DMS53 treated with DMSO at 0.1 percent for 48 hours (cell line): ENCODE measurements at regions not wholly inside any gene's neighbourhood (a gene's known extent, or its start where the extent isn't known, plus 50 kb on each side); places are given as distances from the start of the nearest gene placed in this dataset.

ENCODE experiments used
- DNase-seq: peaks from one replicate; lab custom pipeline; 2025; ENCODE audit not compliant: unreplicated experiment; lab: John Stamatoyannopoulos, UW

GRCh38 chr4:163865010-163865409 is 370.5 kb downstream of the TMA16 start:
- DNase-seq: no peak

- no peak for DNase-seq
These were observed 372.3 kb downstream of the TMA16 start for GRCh38 chr4:163866728-163867315.

DNA sequence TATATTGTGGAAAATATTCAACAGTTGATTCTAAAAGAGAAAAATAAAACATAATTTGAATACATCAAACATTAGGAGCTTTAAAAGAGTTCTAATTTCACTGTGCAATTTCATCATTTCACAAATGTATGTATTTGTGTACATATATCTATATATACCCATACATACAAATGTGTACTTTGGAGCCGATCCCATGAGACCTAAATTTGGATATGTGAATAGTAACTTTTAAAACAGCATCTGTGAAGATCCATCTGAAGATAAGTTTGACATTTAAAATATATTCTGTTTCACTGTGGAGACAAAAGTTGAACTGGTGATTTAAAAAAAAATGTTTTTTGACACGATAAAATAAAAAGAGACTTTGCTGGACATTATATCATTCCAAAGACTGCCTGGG is 374.0 kb downstream of the TMA16 start:
- no peak for DNase-seq

GRCh38 chr4:163871078-163871477 is 376.6 kb downstream of the TMA16 start:
- DNase-seq: no peak

DNA sequence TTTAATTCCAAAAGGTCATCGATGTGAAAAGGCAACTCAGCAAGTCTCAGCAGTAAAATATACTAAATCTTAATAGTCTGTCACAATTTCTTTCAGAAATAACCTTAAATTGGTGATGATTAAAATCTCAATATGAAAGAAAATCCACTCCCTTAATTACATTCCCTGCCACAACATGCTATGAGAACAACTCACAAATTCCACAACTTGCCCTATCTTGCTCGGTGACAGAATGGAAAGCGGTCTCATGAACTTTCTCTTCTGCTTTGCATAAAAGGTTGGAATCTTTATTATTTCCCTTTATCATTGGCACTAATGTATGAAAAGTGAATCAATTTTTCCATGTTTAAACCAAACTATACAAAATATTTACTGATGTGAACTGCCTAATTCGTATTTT is 380.8 kb downstream of the TMA16 start:
- no peak for DNase-seq

GRCh38 chr4:163878336-163879121 is 384.0 kb downstream of the TMA16 start:
- no peak for DNase-seq

DNA sequence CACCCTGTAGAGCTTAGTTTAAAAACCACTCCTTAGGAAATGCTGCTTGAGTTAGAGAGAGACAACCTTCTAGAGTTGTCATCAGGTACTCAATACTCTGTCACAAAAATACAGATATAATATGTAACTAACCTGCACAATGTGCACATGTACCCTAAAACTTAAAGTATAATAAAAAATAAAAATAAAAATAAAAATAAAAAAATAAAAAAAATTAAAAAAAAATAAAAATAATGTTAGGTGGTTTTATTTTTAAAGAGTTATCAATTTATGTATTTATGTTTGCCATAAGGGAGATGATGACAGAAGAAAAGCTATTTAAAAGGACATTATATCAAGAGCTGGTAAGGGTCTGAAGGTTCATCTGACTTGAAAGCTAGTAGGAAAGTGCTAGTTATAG is 397.9 kb downstream of the TMA16 start:
- no peak for DNase-seq

DNA sequence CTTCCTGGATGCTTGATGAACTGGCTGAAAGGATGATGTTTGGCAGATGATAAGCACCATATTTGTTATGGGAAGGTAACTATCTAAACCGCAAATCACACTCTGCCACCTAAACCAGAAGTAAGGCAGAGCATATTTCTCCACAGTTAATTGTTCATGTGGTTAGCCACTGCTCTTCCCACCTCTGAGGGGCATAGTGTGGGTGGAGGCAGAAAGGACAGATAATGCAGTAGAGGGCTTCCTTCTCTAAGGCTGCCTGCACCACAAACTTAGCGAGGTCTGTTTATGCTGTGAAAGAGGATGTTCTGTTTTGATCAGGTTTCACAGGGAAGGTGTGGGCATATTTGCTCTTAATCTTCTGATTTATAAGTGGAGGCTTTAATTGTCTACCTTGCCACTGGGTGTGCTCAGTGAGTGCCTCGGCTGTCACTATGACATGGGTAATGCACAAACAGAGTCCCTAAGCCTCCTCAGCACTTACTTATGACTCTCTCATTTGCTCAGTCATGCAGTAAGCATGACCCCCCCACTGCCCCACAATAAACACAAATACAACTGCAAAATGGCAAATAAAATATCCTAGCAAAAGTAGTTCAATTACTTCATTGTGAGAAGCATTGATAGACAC is 401.0 kb downstream of the TMA16 start:
- peak; percentile 67 for DNase-seq

DNA sequence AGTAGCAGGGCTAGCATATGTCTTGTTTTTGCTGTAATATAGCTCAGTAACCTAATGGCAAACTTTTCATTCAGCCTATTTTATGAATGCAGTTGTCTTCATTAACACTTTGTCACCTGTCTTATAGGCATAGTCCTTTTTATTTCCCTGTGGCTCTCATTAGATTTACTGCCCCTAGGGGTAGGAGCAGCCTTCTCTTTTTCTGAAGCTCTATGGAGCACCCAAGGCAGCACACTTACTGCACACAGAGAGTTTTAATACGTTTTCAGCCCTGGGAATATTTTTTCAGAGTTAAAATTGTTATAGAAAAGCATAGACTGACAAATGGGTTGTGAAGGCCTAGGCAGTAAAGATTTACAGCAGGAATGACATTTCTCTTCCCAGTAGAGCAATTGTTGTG is 406.8 kb downstream of the TMA16 start:
- no peak for DNase-seq

DNA sequence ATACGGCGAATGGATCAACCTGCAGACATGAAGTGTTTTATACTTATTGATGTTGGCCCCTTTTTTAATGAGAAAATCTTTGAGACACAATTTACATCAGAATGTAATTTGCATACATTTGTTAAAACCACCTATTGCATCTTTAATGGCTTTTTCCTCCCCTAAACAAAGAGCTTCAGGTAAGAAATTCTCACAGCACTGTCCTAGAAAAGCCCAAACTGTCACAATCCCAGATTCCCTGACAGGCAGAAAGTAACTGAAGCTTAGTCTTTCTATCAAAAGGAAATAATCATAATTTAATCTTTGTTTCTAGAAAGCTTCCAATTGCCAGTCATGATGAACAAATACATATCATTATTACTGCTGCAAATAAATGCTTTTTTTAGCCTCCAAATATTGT is 407.9 kb downstream of the TMA16 start:
- no peak for DNase-seq

DNA sequence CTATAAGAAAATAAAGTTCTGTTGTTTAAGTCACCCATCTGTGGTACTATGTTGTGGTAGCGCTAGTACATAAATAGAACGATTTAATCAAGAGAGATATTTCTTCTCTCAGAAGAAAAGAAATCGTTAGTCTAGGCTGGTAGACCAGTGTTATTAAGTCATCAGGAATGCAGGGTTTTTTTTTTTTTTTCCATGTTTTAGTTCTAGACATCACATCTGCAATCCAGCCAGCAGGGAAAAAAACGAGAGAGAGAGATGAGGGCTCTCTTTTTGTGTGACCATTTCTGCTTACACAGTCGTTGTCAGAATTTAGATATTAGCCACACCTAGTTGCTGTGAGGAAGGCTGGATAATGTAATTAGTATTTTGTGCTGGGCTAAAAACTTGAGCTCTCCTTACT is 417.4 kb downstream of the TMA16 start:
- no peak for DNase-seq

GRCh38 chr4:163913571-163913970 is 419.1 kb downstream of the TMA16 start:
- no peak for DNase-seq

DNA sequence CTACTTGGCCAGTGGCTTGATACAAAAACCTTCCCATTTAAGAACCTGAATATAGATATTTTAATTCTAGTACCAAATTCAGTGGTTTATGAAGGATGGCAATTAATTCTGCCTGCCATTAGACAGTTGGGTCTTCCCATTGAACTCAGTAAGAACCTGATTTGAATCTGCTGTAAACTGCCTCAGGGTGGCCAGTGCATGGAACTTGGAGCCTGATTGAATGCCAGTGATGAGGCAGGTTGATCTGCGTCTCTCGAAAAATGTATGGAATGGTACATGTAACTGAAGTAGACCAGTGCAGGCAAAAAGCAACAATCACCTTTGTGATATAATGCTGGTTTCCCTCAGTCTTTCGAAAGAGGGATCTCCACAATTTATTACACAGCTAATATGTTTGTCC is 421.4 kb downstream of the TMA16 start:
- DNase-seq: no peak

DNA sequence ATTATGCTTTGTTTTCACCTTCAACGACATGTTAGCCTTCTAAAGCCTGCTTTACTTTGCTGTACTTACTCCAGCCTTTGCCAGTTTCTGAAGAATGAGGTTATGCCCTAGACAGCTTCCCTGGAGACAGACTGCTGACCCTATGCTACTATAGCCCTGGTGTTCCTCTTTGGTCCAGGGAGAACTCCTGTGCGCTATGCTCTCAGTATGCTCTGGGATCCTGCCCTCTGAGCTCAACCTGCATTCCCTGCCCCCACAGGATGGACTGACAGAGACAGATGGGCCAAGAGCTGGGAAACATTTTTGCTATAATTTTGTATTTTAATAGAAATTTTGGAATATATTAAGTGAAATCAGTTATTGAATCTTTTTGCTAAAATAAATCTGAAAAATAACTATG is 425.9 kb downstream of the TMA16 start:
- DNase-seq: no peak

- no peak for DNase-seq
These were observed 427.8 kb downstream of the TMA16 start for GRCh38 chr4:163922302-163922701.

- no peak for DNase-seq
These were observed 428.6 kb downstream of the TMA16 start for GRCh38 chr4:163923092-163923491.

DNA sequence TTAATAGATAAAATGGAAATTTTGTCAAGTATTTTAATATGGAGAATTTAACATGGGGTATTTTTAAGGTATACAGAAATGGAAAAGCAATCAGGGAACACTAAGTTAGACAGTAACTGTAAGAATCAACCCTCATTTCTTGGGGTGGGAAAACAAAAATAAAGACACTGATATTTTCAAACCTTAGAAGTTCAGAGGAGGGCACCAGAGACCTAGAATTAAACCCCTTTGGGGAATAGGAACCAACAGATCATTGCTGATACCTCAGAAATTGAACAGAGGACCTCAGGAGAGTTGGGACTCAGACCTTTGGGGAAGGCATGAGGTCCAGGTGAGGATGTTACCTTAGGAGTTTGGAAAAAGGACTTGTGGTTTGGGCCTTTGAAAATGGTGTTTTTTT is 435.6 kb downstream of the TMA16 start:
- DNase-seq: no peak

DNA sequence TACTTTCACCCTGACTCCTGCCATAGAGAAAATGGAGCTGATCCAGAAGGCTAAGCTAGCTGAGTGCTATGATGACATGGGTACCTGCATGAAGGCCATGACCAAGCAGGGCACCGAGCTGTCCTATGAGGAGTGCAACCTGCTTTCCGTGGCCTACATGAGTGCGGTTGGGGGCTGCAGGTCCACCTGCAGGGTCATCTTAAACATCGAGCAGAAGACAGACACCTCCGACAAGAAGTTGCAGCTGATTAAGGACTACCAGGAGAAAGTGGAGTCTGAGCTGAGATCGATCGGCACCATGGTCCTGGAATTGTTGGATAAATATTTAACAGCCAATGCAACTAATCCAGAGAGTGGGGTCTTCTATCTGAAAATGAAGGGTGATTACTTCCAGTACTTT is 438.0 kb downstream of the TMA16 start:
- no peak for DNase-seq

GRCh38 chr4:163939597-163939996 is 445.1 kb downstream of the TMA16 start:
- no peak for DNase-seq

- no peak for DNase-seq
These were observed 446.9 kb downstream of the TMA16 start for GRCh38 chr4:163941221-163941905.

DNA sequence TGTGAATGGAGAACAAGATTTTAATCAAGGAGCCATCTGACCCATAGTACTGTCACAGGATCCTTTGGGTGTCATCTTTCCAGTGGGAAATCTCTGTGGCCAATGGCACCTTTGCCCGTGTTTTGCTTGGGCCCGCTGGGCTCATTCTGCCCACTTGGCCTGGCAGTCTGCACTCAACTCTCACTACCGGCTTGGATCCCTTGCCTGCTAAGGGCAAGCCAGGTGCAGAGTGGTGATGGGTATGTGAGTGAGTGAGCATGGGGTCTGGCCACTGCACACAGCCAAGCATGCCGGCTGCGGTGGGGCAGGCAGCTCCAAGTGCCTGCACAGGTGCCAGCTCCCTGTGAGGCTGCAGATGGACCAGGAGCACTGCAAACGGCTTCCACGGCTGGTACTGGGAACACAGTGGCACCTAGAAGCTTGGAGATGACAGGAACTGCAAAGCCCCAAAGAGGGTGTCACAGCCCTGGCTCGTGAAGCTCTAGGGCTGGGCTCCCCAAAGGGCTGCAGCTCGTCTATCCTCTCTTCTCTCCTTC is 454.5 kb downstream of the TMA16 start:
- no peak for DNase-seq
